ENCODE measurements at regions not wholly inside any gene's neighbourhood (a gene's known extent, or its start where the extent isn't known, plus 50 kb on each side); places are given as distances from the start of the nearest gene placed in this dataset.

GRCh38 chr12:5294274-5295070 lies 137.4 kb upstream of the NTF3 start:
- DNase-seq (ENCODE audit: extremely low spot score in 2 of 2): no peak
- no peak for TF ChIP-seq CTCF (IDR thresholded peaks at IDR 0.05)
- TF ChIP-seq POLR2A (IDR thresholded peaks at IDR 0.05): no peak
- no peak for TF ChIP-seq POLR2AphosphoS5 (IDR thresholded peaks at IDR 0.05; ENCODE audit: insufficient read depth in 1 of 2, low read depth in 1 of 2)
- H3K9me3 ChIP-seq: no peaks in the 10 kb centered on the region
- H3K4me3 ChIP-seq: no peak overlapping the region
- H3K27ac ChIP-seq: no peak overlapping the region
- no peaks in the 10 kb centered on the region for H3K36me3 ChIP-seq
- no peaks in the 10 kb centered on the region for H3K4me1 ChIP-seq
- H3K27me3 ChIP-seq: no peaks in the 10 kb centered on the region
- intact Hi-C loops (cut with DNase I): no loop called here

- intact Hi-C loops (cut with DNase I): no loop called here
- H3K4me1 ChIP-seq: no peaks in the 10 kb centered on the region
- DNase-seq (ENCODE audit: extremely low spot score in 2 of 2): no peak
These were observed 136.8 kb upstream of the NTF3 start for GRCh38 chr12:5295151-5295550.

DNA sequence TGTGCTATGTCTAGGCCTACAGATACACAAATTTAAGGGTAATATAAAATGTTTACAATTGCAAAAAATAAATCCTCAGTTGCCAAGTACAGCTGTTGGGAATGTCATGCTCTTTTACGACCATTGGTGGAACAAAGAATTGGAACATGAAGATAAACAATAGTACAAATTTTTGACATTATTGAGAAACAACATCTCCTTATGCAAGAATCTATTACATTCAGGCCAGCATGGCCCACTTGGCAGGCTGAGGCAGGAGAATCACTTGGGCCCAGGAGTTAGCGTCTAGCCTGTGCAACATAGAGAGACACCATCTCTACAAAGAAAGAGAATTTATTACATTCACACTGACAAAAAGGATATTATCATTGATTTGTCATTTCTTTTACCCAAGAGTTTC lies 135.9 kb upstream of the NTF3 start:
- H3K9me3 ChIP-seq: no peaks in the 10 kb centered on the region
- TF ChIP-seq POLR2AphosphoS5 (IDR thresholded peaks at IDR 0.05; ENCODE audit: insufficient read depth in 1 of 2, low read depth in 1 of 2) (no peak), CTCF (IDR thresholded peaks at IDR 0.05) (no peak)
- no peaks in the 10 kb centered on the region for H3K36me3 ChIP-seq
- no peak overlapping the region for H3K27ac ChIP-seq
- no peak for DNase-seq (ENCODE audit: extremely low spot score in 2 of 2)
- no peaks in the 10 kb centered on the region for H3K4me1 ChIP-seq
- H3K4me3 ChIP-seq: no peak overlapping the region
- intact Hi-C loops (cut with DNase I): no loop called here
- H3K27me3 ChIP-seq: no peaks in the 10 kb centered on the region

More at GRCh38 chr12:5295151-5295550, 136.8 kb upstream of the NTF3 start:
- Histone ChIP-seq H3K27ac (no peak overlapping the region), H3K27me3 (no peaks in the 10 kb centered on the region), H3K36me3 (no peaks in the 10 kb centered on the region), H3K4me3 (no peak overlapping the region), H3K9me3 (no peaks in the 10 kb centered on the region)
- no peak for TF ChIP-seq CTCF (IDR thresholded peaks at IDR 0.05)
- TF ChIP-seq POLR2AphosphoS5 (IDR thresholded peaks at IDR 0.05; ENCODE audit: insufficient read depth in 1 of 2, low read depth in 1 of 2): no peak
- TF ChIP-seq POLR2A (IDR thresholded peaks at IDR 0.05): no peak

- Histone ChIP-seq H3K27ac (no peak overlapping the region), H3K4me1 (no peaks in the 10 kb centered on the region), H3K4me3 (no peak overlapping the region), H3K27me3 (no peaks in the 10 kb centered on the region), H3K9me3 (no peaks in the 10 kb centered on the region), H3K36me3 (no peaks in the 10 kb centered on the region)
- no peak for DNase-seq (ENCODE audit: extremely low spot score in 2 of 2)
- no peak for TF ChIP-seq POLR2A (IDR thresholded peaks at IDR 0.05)
- no peak for TF ChIP-seq POLR2AphosphoS5 (IDR thresholded peaks at IDR 0.05; ENCODE audit: insufficient read depth in 1 of 2, low read depth in 1 of 2)
- TF ChIP-seq CTCF (IDR thresholded peaks at IDR 0.05): no peak
- intact Hi-C loops (cut with DNase I): no loop called here
These were observed 130.4 kb upstream of the NTF3 start for GRCh38 chr12:5301539-5301938.

DNA sequence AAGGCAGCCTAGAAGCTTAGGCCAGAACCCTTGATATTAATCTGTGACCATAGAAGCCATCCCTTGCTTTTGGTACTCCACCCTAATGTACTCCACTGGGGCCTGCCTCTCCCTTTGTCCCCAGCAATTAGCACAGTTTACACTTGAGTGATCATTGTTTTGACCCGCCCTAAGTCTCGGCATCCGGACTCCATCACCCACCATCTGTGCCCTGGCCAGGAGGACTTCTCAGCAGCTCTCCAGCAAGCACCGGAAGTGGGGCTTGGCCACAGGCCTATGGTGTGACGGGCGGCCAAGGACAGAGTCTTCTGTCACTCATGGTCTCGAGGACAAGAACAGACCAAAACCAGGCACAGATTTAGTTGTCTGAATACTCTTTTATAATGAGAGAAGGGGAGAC lies 126.5 kb upstream of the NTF3 start:
- H3K4me1 ChIP-seq: no peaks in the 10 kb centered on the region
- H3K36me3 ChIP-seq: no peaks in the 10 kb centered on the region
- no peaks in the 10 kb centered on the region for H3K9me3 ChIP-seq
- intact Hi-C loops (cut with DNase I): no loop called here
- TF ChIP-seq POLR2AphosphoS5 (IDR thresholded peaks at IDR 0.05; ENCODE audit: insufficient read depth in 1 of 2, low read depth in 1 of 2): no peak
- TF ChIP-seq POLR2A (IDR thresholded peaks at IDR 0.05): no peak
- TF ChIP-seq CTCF (IDR thresholded peaks at IDR 0.05): no peak
- no peak overlapping the region for H3K27ac ChIP-seq
- no peaks in the 10 kb centered on the region for H3K27me3 ChIP-seq
- no peak overlapping the region for H3K4me3 ChIP-seq
- DNase-seq (ENCODE audit: extremely low spot score in 2 of 2): no peak
